HG03378 (cell line): ENCODE measurements at regions not wholly inside any gene's neighbourhood (a gene's known extent, or its start where the extent isn't known, plus 50 kb on each side); places are given as distances from the start of the nearest gene placed in this dataset.

Experiments used
- ATAC-seq: cut with Tn5 transposase; IDR thresholded peaks from one replicate; pipeline ENCODE4 v1.9.1; 2021; ENCODE audit warnings: mild to moderate bottlenecking, moderate library complexity; ENCODE audit not compliant: unreplicated experiment

- no peak for ATAC-seq
Measured at GRCh38 chr11:41849250-41849649, 389.8 kb upstream of the LRRC4C start.

- no peak for ATAC-seq
Measured at GRCh38 chr11:41851743-41852142, 392.3 kb upstream of the LRRC4C start.

DNA sequence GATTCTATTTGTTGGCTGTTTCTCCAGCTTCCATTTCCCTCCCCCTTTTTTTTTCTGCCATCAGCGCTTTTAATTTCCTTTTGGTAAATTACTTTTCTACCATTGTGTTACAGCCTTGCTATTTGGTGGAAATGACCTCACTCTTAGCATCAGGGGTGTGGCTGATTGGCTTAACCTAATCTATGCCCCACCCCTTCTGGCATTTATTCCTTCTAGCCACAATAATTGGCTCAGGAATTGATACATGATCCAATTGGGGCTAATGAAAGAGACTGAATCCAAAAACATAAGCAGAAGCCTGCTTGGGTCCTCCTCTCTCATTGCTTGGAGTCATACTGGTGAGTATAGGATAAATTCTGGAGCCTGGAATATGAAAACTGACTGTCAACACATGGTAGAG lies 402.4 kb upstream of the LRRC4C start:
- no peak for ATAC-seq

DNA sequence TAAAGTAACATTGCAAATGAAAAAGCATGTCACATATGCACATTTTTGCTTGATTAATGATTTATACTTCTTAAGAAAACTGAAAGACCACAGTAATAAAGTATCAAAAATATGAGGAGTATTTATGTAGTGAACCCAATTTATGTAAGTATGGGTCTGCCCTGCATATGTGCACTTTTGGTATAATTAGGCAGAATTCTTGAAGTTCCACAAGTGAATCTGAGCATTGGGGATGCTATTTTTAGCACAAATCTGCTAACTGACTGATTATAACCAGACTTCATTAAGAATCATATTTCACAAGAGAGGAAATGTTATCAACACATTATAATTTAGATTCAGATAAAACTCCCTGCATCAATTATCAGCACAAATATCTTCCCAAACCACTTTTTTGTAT lies 407.1 kb upstream of the LRRC4C start:
- no peak for ATAC-seq

DNA sequence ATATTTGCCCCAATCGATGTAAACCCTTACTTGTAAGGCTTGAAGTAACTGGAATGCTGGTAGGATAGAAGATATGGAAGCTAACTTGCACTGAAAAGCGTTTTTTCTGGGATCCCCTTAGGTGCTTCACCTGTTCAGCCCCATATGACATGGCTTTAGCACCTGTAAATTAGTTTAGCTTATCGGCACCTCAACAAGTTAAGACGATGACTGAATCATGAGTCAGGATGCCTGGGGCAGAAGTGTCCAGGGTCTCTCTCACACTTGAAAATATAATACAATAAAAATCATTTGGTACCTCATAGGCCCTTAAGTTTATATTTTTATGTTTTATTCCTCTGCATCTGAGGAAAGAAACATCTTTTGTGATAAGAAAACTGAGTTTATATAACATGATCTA lies 409.2 kb upstream of the LRRC4C start:
- no peak for ATAC-seq

- no peak for ATAC-seq
Measured at GRCh38 chr11:41872426-41872825, 413.0 kb upstream of the LRRC4C start.

DNA sequence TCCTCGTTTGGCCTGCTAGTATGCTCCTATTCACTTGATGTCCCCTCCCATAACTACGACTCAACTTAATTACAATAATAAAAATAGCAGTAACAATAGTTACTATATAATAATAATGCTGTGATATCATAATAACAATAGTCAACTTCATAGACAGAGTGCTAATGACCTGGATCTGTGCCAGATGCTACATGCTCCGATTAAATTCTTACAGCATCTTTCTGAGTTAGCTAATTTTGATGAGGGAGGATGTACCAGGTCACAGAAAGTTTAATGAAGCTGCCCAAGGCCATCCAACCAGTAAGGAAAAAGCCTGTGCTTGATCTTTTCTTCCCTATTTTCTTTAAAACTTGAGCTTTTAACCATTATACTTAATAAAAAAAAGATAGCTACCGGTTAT lies 413.4 kb upstream of the LRRC4C start:
- no peak for ATAC-seq

DNA sequence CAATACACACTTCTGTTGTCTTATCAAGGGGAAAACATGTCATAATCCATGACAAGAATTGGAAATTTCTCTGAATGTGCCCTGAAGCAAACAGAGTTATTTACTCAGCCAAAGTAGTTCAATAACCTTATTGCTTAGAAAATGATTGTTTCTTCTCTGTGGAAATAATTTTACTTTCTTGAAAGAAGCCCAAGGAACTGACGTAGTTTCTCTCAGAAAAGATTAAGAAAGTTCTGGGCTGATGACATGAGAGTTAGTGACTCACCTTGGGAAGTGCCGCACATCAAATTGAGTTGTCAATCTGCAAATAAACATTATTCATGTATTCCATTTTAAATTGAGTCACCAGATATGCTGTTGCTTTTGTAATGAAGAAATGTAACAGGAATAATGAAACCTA lies 418.6 kb upstream of the LRRC4C start:
- no peak for ATAC-seq

DNA sequence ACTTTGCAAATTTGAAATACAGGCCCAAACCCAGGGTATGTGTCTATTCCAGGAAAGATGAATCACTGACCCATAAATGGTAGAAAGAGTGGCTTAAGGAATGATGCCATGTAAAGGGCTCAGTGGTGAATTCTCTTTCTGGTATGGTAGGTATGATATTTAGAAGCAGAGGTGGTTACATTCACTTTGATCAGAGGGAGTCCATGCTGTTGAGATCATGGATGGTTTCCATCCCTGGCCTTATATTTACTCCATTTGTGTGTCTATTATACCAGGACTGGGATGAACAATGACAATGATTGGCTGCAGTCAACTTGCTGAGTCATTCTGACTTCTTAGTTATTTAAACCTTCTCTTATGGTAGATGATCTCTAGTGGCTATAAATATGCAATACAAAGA lies 419.8 kb upstream of the LRRC4C start:
- no peak for ATAC-seq

- ATAC-seq, result no peak
Measured at GRCh38 chr11:41895081-41895480, 435.6 kb upstream of the LRRC4C start.

DNA sequence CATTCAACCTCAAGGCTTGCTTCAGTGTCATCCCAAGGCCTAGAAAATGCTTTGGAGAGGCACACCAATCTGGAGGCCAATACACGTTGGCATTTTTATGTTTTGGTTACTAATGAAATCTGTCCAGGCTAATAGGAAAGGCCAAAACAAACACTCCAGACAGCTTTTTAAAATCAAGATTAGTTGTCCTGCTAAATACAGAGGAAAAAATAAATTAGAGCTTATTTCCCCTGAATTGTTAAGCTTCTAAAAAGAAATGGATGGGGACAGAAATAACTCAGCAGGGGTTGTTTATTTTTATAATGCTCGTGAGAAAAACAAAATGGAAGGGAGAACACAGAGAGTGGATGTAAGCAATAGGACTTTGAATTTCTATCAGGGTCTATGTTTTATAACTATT lies 438.5 kb upstream of the LRRC4C start:
- ATAC-seq, result no peak

DNA sequence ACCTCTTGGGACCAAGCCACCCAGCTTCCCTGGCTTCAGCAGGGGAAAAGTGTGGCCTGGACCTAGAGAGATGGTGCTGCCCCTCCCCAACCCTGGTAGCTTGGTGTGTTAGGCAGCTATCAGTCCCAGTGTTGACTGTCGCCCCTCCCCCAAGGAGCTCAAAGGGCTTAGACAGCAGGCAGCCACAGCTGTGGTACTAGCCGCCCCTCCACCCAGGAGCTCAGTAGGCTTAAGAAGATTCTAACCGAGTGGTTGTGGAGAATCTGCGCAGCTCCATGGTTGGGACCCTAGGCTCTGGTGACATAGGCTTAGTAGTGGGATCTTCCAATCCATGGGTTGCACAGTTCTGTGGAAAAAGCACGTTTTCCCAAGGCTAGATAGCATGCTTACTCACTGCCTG lies 458.4 kb upstream of the LRRC4C start:
- ATAC-seq, result no peak

DNA sequence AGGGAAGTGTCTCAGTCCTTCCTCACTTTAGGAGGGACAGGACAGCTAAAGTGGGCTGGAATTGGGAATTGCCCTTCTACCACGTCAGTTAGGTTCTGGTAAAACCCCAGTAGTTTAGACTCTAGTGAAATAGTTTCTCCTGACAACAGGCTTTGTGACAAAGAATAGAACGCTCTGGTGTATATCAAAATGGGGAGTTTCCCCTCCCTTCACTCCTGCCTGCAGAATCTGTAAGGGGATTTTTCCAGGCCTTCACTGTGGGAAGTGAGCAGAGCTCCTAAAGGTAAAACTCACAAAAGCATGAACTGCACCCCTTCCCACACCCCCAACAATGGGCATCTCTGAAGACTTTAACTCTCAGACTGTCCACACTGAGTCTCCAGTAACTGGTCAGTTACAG lies 460.9 kb upstream of the LRRC4C start:
- ATAC-seq, result no peak

DNA sequence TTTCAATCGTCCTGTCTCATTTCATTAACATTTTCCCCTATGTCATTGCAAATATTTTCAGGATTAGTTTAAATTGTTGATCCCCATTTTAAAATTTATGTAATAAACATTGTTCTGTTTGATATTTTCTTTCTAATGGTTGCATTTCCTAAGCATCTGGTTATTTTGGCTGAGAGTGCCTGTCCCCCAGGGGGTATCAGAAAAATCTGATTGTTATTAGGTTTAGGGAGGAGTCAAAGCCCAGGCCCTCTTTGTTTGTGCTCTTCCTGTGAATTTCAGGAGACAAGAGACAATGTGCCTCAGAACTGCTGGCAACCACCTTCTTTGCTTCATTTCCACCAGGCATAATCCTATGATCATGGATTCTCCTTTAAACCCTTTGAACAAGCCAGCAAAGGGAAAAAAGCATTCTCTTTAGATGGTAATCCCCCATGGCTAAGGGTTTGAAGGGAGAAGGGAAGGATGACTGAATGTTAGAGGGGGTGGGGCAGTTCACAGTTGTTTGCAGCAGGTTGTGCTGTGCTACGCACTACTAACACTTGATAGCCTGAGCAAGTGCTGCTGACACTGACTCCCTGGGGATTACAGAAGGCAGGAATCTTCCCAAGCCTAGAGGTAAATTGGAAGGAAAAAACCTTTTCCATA lies 462.4 kb upstream of the LRRC4C start:
- no peak for ATAC-seq

- ATAC-seq, result no peak
Measured at GRCh38 chr11:41926339-41926738, 466.9 kb upstream of the LRRC4C start.

DNA sequence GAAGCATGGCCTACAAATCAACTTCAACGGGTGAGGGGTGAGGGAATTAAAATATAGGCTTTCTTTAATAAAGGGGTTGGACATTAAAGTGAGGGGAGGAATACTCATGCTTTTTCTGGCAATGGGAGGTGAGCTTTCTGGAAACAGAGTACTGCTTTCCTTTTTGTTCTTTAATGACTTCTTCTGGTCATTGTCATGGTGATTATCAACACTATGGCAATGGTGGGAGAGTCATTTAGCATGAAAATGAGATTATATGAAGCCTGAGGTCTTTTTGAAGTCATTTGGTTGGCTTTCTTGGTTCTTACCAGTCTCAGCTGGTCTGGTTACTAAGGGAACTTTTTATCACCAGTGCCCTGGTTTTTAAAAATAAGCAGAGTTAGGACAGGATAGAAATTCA lies 475.8 kb upstream of the LRRC4C start:
- ATAC-seq, result no peak

DNA sequence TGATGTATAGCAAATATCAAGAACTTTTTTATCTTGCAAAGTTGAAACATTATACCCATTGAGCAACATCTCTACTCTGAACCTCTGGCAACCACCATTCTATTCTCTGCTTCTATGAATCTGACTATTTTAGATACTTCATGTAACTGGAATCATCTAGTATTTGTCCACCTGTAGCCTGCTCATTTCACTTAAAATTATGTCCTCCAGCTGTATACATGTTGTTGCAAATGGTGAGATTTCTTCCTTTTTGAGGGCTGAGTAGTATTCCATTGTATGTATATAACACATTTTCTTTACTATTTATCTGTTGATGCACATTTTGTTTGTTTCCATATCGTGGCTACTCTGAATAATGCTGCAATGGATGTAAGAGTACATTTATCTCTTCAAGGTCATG lies 476.3 kb upstream of the LRRC4C start:
- ATAC-seq, result no peak

- ATAC-seq, result no peak
Measured at GRCh38 chr11:41943656-41944055, 484.2 kb upstream of the LRRC4C start.

DNA sequence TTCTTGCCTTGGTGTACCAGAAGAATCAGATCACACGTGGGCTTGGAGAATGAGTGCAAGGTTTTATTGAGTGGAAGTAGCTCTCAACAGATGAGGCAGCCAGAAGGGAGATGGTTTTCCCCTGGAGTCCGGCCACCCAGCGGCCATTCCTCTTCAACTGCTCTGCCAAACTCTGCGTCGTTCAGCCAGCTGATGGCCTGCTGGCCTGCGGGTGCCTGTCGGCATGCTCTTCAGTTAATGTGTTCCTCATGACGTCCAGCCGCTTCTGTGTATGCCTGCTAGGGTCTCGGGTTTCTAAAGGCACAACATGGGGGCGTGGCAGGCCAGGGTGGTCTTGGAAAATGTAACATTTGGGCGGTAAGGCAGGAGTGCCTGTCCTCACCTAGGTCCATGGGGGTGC lies 487.9 kb upstream of the LRRC4C start:
- ATAC-seq, result no peak

- no peak for ATAC-seq
Measured at GRCh38 chr11:41950470-41951143, 491.2 kb upstream of the LRRC4C start.

- ATAC-seq, result no peak
Measured at GRCh38 chr11:41954034-41954433, 494.6 kb upstream of the LRRC4C start.

- ATAC-seq, result no peak
Measured at GRCh38 chr11:41955066-41955465, 495.6 kb upstream of the LRRC4C start.
